ENCODE measurements at regions not wholly inside any gene's neighbourhood (a gene's known extent, or its start where the extent isn't known, plus 50 kb on each side); places are given as distances from the start of the nearest gene placed in this dataset.
"Not testable (repeated sequence)": the region's sequence is repeated elsewhere in the genome, so short reads cannot be mapped to it uniquely, and the experiment has no call there.

- no peaks in the 10 kb centered on the region for H3K27me3 ChIP-seq
- no peaks in the 10 kb centered on the region for H3K36me3 ChIP-seq
- H3K9me3 ChIP-seq (ENCODE audit: low read depth) = no peaks in the 10 kb centered on the region
- TF ChIP-seq CTCF (IDR thresholded peaks at IDR 0.05; ENCODE audit: low read depth, low read length) = no peak
- DNase-seq (ENCODE audit: low read depth in 1 of 2, low spot score in 1 of 2) = peak in 1 of 2 donors; percentile 55
- no peak overlapping the region for H3K27ac ChIP-seq
- peaks cover 10% of the 10 kb centered on the region for H3K4me1 ChIP-seq (ENCODE audit: low read depth)
- H3K4me3 ChIP-seq = no peak overlapping the region
Observed at GRCh38 chr4:81723927-81724587, 252.3 kb upstream of the RASGEF1B start.

DNA sequence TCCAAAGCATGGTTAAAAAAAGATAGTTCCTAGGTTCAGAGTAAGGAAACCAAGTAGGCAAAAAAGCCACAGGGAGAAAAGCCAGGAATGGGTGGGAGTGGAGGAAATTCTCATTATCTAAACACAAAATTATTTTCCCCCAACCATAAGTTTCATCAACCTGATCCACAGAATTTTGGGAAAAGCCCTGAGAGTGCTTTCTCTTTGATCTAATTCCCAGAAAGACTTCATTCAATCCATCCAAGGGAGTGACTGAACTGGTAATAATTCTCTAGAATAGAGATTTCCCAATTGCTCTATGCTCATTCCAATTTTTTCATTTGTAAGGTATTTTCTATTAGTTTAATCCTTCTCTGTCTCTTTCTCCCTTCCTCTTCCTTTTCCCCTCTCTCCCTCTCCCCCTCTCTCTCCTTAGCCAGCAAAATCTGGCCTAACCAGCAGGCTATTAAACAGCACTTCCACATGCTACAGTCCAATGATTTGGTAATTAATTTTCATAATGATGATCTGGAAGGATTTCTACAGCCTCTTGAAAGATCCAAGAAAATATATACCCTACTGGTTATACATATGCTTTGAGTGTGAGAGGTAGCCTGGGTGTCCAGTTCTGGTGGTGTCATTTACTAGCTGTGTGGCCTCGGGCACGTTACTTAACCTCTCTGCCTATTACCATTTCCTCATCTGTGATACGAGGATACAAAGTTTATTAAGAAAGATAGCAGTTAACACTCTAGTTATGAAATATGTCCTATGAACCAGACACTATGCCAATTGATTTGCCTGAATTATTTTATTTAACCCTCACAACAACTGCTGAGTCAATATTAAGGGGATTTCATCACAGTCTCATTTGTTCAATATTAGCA lies 251.5 kb upstream of the RASGEF1B start:
- H3K36me3 ChIP-seq = no peaks in the 10 kb centered on the region
- no peak for DNase-seq (ENCODE audit: low read depth in 1 of 2, low spot score in 1 of 2)
- no peak overlapping the region for H3K27ac ChIP-seq
- no peaks in the 10 kb centered on the region for H3K27me3 ChIP-seq
- H3K4me1 ChIP-seq (ENCODE audit: low read depth) = peaks cover 10% of the 10 kb centered on the region
- no peak for TF ChIP-seq CTCF (IDR thresholded peaks at IDR 0.05; ENCODE audit: low read depth, low read length)
- no peak overlapping the region for H3K4me3 ChIP-seq
- no peaks in the 10 kb centered on the region for H3K9me3 ChIP-seq (ENCODE audit: low read depth)

DNA sequence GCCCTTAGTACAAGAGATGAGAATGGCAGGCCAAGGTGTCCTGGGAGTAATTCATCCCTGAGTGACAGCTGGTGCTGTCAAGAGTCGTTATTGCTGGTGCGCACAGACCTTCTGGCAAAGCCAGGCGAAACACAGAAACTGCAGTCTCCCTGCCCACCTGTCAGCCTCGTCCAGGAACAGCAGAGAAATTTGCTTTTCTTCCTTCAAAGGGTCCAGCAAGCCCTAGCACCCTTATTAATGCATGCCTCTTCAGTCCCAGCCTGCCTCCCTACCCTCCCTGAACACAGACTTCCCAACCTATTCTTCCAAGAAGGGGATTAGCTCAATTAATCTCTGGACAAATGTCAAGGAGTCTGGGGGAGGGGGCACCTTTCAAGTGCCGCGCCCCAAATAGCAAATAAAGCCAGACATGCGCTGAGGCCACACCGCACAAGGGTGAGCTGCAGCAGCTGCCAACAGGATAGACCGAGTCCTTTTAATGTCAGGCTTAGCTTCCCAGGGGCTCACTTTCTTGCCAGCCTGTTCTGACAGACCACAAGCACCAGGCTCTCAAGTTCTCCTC lies 250.7 kb upstream of the RASGEF1B start:
- no peaks in the 10 kb centered on the region for H3K9me3 ChIP-seq (ENCODE audit: low read depth)
- no peak overlapping the region for H3K27ac ChIP-seq
- peak in 1 of 2 donors; percentile 23 for DNase-seq (ENCODE audit: low read depth in 1 of 2, low spot score in 1 of 2)
- H3K36me3 ChIP-seq = no peaks in the 10 kb centered on the region
- H3K27me3 ChIP-seq = no peaks in the 10 kb centered on the region
- H3K4me1 ChIP-seq (ENCODE audit: low read depth) = peaks cover 10% of the 10 kb centered on the region
- no peak overlapping the region for H3K4me3 ChIP-seq
- TF ChIP-seq CTCF (IDR thresholded peaks at IDR 0.05; ENCODE audit: low read depth, low read length) = no peak

GRCh38 chr4:81715757-81716156 lies 244.1 kb upstream of the RASGEF1B start:
- Histone ChIP-seq H3K27me3 (no peaks in the 10 kb centered on the region), H3K4me3 (no peak overlapping the region), H3K36me3 (no peaks in the 10 kb centered on the region), H3K27ac (no peak overlapping the region), H3K9me3 (ENCODE audit: low read depth) (no peaks in the 10 kb centered on the region), H3K4me1 (ENCODE audit: low read depth) (no peaks in the 10 kb centered on the region)
- no peak for TF ChIP-seq CTCF (IDR thresholded peaks at IDR 0.05; ENCODE audit: low read depth, low read length)
- DNase-seq (ENCODE audit: low read depth in 1 of 2, low spot score in 1 of 2) = no peak

GRCh38 chr4:81715357-81715756 lies 243.7 kb upstream of the RASGEF1B start:
- H3K4me1 ChIP-seq (ENCODE audit: low read depth); H3K27me3 ChIP-seq; H3K27ac ChIP-seq; H3K9me3 ChIP-seq (ENCODE audit: low read depth); H3K36me3 ChIP-seq; H3K4me3 ChIP-seq; DNase-seq (ENCODE audit: low read depth in 1 of 2, low spot score in 1 of 2): not testable (repeated sequence)

GRCh38 chr4:81714291-81714690 lies 242.6 kb upstream of the RASGEF1B start:
- TF ChIP-seq CTCF (IDR thresholded peaks at IDR 0.05; ENCODE audit: low read depth, low read length) = no peak
- H3K4me1 ChIP-seq (ENCODE audit: low read depth) = no peaks in the 10 kb centered on the region
- no peak for DNase-seq (ENCODE audit: low read depth in 1 of 2, low spot score in 1 of 2)

More at GRCh38 chr4:81714291-81714690, 242.6 kb upstream of the RASGEF1B start:
- no peak overlapping the region for H3K4me3 ChIP-seq
- no peaks in the 10 kb centered on the region for H3K27me3 ChIP-seq
- H3K9me3 ChIP-seq (ENCODE audit: low read depth) = no peaks in the 10 kb centered on the region
- no peak overlapping the region for H3K27ac ChIP-seq
- no peaks in the 10 kb centered on the region for H3K36me3 ChIP-seq

All from cardiac muscle cell (in vitro differentiated cells and primary cell).